Naive B cell (primary cell): ENCODE measurements at regions not wholly inside any gene's neighbourhood (a gene's known extent, or its start where the extent isn't known, plus 50 kb on each side); places are given as distances from the start of the nearest gene placed in this dataset.
A peak's percentile ranks its signal among the peaks of the same experiment; 100 is the strongest.

ENCODE experiments used
- ATAC-seq, 2 donors: fragments of 150-1000 bp; cut with Tn5 transposase; 2 replicates each; pipeline ENCODE4 v1.10.0; 2021; ENCODE audit warnings: low read depth in 2 of 2, mild to moderate bottlenecking in 2 of 2, moderate library complexity in 2 of 2
- DNase-seq: peaks from one replicate; pipeline ENCODE4 v3.0.0; 2022
- H3K27ac Mint-ChIP-seq, 6 donors: one replicate each; pipeline ENCODE4 v1.8.0; 2020 to 2022; ENCODE audit warnings: mild to moderate bottlenecking in 6 of 6, mixed read lengths in 6 of 6, moderate library complexity in 5 of 6, inconsistent platforms in 2 of 6
- H3K27me3 Mint-ChIP-seq, 3 donors: one replicate each; pipeline ENCODE4 v1.8.0; 2021 to 2022; ENCODE audit warnings: mixed read lengths in 3 of 3, mild to moderate bottlenecking in 1 of 3
- H3K36me3 Mint-ChIP-seq, 2 donors: one replicate each; pipeline ENCODE4 v1.8.0; 2020 to 2022; ENCODE audit warnings: mixed read lengths in 2 of 2, inconsistent platforms in 1 of 2, mild to moderate bottlenecking in 1 of 2
- H3K4me1 Mint-ChIP-seq, 3 donors: one replicate each; pipeline ENCODE4 v1.8.0; 2020 to 2022; ENCODE audit warnings: mixed read lengths in 3 of 3, inconsistent platforms in 1 of 3, mild to moderate bottlenecking in 1 of 3, moderate library complexity in 1 of 3
- H3K4me3 Mint-ChIP-seq, 8 donors: one replicate each; pipeline ENCODE4 v1.8.0; 2020 to 2022; ENCODE audit warnings: mild to moderate bottlenecking in 8 of 8, mixed read lengths in 8 of 8, moderate library complexity in 8 of 8, inconsistent platforms in 2 of 8
- H3K9me3 Mint-ChIP-seq, 7 donors: one replicate each; pipeline ENCODE4 v1.8.0; 2020 to 2022; ENCODE audit warnings: mixed read lengths in 7 of 7, mild to moderate bottlenecking in 5 of 7, inconsistent platforms in 2 of 7, moderate library complexity in 1 of 7

DNA sequence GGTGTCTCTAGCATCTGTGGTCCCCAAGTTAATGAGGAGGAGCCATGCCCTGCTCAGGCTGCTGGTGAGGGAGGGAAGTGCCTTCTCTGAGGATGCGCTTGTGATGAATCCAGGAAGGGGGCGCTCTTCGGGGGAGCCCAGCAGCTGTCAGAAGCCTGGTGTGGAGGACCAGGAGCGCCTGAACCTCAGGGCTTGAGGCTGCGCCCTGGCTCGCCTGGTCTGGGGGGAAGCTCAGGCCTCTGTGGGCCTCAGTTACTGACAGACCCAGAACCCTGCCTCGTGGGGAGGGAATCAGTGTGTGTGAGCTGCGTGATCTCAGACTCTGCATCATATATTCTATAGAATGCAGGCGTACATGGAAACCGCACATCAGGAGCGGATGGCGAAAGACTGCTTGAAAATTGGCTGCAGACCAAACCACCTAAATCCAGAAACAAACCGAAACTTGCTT is 126.1 kb downstream of the SEC14L1 start:
- Mint-ChIP-seq H3K27me3 (peaks cover 0 to 12% (median 10%) of the 10 kb centered on the region in 3 donors), H3K4me3 (peak overlapping the region in 1 of 8 donors; percentile 44), H3K9me3 (peaks cover 0 to 4% (median 0%) of the 10 kb centered on the region in 7 donors), H3K36me3 (no peaks in the 10 kb centered on the region), H3K27ac (no peak overlapping the region), H3K4me1 (peaks cover 0 to 6% (median 0%) of the 10 kb centered on the region in 3 donors)
- peak in 1 of 2 donors; percentile 23 for ATAC-seq
- DNase-seq = no peak

DNA sequence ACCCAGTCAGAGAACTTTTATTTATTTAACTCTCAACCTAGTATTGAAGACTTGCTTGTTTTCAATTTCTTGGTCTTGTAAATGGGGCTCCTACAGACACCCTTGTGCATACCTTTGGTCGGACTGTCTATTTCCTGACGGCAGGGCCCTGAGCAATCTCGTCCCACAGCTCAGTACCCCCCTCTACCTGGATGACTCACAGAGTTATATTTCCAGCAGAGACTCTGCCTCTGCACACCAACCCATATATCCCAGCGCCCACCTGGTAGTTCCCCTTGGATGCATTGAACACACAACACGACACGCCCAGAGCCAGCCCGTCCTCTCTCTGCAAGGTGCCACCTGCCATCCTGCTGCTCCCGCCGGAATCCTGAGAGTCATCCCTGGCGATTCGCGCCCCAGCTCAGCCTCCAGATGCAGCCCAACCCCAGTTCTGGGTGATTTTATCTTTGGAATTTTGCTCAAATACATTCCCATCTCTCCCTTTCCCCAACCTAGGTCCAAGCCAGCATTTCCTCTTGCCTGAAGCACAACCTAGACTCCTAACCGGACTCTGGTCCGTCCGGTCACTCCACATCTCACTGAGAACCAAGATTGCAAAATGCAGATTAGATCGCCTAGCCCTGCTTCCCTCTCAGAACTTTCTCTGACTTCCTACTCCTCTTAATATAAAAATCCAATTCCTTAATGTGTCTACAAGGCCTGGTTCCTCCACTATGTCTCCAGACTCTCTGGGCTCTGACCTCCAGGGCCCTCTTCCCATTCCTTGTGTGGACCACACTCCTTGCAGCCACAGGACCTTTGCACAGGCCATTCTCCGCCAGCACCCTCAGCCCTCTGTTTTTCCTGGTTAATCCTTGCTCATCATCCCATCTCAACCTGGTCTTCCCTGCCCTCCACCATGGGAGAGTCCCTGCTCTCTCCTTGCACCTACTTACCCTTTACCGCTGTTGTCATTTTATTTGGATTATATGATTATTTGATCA is 129.2 kb downstream of the SEC14L1 start:
- H3K27ac Mint-ChIP-seq = peak overlapping the region in 3 of 6 donors; percentile 63 to 74 (median 72)
- H3K4me1 Mint-ChIP-seq = peaks cover 0 to 6% (median 0%) of the 10 kb centered on the region in 3 donors
- DNase-seq (no peak), ATAC-seq (no peak)
- no peaks in the 10 kb centered on the region for H3K36me3 Mint-ChIP-seq
- peak overlapping the region in 1 of 8 donors; percentile 50 for H3K4me3 Mint-ChIP-seq
- peaks cover 0 to 5% (median 0%) of the 10 kb centered on the region in 7 donors for H3K9me3 Mint-ChIP-seq
- H3K27me3 Mint-ChIP-seq = peaks cover 0 to 14% (median 11%) of the 10 kb centered on the region in 3 donors

DNA sequence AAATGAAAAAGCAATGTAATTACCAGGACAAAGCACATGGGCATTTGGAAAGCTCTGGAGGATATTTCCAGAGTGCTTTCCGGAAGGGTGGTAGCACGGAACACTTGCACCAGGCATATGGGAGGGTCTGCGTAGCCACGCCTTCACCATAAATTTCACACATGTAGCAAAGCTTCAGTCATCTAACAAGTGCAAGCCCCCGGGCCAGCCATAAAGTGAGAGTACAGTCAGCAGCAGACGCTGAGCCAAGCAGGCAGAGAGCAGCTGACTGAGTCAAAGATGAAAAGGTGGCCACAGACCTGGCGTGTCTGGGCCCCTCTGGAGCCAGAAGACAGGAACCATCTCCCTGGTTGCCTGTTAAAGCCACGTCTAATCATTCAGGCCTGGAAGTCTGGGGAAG is 130.6 kb downstream of the SEC14L1 start:
- H3K9me3 Mint-ChIP-seq = peaks cover 0 to 5% (median 0%) of the 10 kb centered on the region in 7 donors
- ATAC-seq = no peak
- no peak overlapping the region for H3K4me3 Mint-ChIP-seq
- H3K36me3 Mint-ChIP-seq = no peaks in the 10 kb centered on the region
- peaks cover 0 to 5% (median 0%) of the 10 kb centered on the region in 3 donors for H3K4me1 Mint-ChIP-seq
- peaks cover 4 to 14% (median 6%) of the 10 kb centered on the region in 3 donors for H3K27me3 Mint-ChIP-seq
- DNase-seq = no peak
- H3K27ac Mint-ChIP-seq = peak overlapping the region in 1 of 6 donors; percentile 92

DNA sequence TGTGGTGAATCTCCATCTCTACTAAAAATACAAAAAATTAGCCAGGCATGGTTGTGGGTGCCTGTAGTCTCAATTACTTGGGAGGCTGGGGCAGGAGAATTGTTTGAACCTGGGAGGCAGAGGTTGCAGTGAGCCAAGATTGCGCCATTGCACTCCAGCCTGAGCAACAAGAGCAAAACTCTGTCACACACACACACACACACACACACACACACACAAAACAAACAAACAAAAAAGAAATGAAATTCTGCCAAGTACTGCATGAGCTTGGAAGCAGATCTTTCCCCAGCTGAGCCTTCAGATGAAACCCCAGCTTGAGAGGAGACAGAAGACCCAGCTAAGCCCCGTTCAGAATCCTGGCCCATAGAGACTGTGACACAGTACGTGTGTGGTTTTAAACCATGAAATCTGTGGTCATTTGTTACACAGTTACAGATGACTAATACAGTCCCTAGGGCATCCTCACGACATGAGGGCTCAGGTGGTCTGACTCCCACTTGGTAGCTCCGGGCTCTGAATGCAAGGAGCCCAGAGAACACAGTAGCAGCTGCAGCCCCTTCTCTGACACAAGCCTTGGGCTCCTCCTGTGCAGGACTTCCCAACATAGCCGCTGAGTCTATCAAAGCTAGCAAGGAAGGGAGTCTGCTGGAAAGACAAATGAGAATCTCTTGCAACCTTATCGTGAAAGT is 132.8 kb downstream of the SEC14L1 start:
- no peaks in the 10 kb centered on the region for H3K36me3 Mint-ChIP-seq
- H3K4me1 Mint-ChIP-seq = no peaks in the 10 kb centered on the region
- no peak overlapping the region for H3K4me3 Mint-ChIP-seq
- peaks cover 0 to 5% (median 0%) of the 10 kb centered on the region in 7 donors for H3K9me3 Mint-ChIP-seq
- DNase-seq (no peak), ATAC-seq (no peak)
- H3K27me3 Mint-ChIP-seq = peaks cover 6 to 14% (median 8%) of the 10 kb centered on the region in 3 donors
- H3K27ac Mint-ChIP-seq = peak overlapping the region in 1 of 6 donors; percentile 34

DNA sequence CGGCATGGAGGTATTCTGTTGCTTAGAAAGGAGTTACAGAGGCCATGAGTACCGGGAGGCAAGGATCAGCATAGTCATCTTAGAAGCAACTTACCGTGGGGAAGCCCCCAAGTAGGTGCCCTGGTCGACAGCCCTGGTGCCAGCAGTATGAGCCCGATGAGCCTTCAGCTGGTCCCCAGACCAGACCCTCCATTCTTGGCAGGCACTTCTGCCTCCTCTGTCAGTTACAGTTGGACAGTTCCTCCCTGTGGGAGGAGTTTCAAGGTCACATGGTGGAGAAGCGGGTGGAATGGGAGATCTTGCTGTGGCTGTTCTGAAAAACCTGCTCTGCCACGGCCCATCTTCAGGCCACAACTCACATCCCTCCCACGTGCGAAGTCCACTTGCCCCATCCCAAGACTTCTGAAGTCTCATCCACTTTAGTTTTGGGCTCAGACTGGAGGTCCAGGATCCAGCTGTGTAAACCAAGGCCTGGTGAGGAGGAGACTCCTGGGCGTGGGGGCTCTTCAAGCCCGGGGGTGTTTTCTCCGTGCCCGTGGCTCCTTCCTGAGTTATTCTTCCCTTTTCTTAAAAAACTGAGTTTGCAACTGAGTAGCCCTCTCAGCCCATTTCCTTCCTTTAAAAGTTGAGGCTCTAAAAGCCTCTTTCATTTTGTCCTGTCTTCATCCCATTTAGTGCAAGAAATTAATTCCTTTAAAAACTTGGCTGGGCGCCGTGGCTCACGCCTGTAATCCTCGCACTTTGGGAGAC is 133.5 kb downstream of the SEC14L1 start:
- Mint-ChIP-seq H3K36me3 (no peaks in the 10 kb centered on the region), H3K27me3 (peaks cover 6 to 14% (median 8%) of the 10 kb centered on the region in 3 donors), H3K27ac (no peak overlapping the region), H3K4me3 (no peak overlapping the region), H3K4me1 (no peaks in the 10 kb centered on the region), H3K9me3 (peaks cover 0 to 5% (median 0%) of the 10 kb centered on the region in 7 donors)
- ATAC-seq (no peak), DNase-seq (no peak)

DNA sequence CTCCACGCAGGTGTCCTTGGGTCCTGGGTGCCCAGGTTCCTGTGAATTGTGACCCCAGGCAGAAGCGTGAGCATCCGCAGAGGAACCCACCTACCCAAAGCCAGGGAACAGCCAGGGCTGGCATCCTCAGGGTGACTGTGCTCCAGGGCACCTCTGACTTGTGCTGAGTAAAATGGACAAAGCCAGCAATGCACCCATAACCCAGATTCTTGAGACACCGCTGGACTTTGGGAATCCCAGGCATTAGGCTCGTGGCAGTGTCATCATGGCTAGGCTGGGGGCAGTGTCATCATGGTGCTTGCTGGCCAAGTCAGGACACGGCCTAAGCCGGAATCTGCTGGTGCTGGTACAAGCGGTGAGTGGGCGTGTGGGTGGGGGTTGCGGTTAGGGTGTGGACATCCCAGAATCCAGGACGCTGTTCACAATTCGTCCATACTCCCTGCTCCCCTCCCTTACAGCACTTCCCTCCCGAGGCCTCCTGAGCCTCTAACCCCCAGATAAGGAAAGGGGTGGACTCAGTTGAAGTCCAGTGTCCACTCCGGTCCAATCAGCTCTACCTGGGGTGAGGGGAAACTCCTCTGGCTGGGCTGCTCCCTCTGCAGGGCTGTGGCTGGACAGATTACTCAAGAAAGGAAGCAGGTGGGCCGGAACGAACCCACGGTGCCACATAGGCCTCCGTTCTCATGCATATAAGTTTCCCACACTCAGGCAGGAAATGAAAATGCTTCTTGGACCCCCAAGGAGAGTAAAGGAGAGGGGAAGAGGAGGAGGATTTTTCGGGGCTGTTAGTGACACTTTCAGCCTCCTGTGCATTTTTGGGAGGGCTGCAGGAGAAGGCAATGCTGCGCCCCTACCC is 138.9 kb downstream of the SEC14L1 start:
- Mint-ChIP-seq H3K27ac (peak overlapping the region in 4 of 6 donors; percentile 71 to 98 (median 97)), H3K36me3 (no peaks in the 10 kb centered on the region), H3K9me3 (no peaks in the 10 kb centered on the region), H3K4me1 (peaks cover 17 to 21% (median 21%) of the 10 kb centered on the region in 3 donors), H3K4me3 (peak overlapping the region; percentile 75 to 90 (median 83)), H3K27me3 (peaks cover 8 to 27% (median 15%) of the 10 kb centered on the region in 3 donors)
- no peak for DNase-seq
- ATAC-seq = no peak

DNA sequence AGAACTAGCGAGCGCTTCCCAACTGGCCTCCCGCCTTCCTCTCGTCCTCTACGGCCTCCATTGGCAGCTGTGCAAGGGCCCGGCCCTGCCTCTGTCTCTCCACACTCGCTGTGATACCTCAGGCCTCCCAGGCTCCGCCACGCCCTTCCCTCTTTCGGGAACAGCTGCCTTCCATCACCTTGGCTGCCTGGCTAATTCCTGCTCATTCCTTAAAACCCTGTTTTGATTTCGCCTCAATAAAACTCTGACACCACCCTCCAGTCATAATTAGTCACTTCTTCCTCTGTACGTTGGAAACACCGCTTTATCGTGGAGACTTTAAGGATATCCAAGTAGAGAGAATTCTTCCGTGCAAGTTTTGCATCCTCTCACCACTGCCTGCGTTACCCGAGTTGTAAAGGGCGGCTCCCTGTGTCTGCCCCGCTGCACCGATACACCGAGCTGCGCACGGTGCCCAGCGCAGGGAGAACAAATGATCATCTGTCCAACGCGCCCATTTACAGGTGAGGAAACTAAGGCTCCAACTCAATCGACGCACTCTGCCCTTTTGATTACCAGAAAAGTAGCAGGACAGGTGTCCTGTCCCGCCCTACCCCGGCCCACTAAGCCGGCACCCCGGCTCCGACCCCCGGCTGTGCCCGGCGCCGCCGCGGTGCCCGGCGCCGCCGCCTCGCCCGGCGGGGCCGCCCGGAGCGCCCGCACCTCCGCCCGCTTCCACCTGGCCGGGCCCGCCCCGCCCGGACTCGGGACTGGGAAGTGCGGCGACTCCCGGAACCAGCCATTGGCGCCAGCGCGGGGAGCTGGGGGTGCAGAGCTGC is 139.7 kb downstream of the SEC14L1 start:
- Mint-ChIP-seq H3K9me3 (no peaks in the 10 kb centered on the region), H3K4me3 (peak overlapping the region; percentile 75 to 90 (median 85)), H3K4me1 (peaks cover 17 to 21% (median 21%) of the 10 kb centered on the region in 3 donors), H3K36me3 (no peaks in the 10 kb centered on the region), H3K27ac (peak overlapping the region; percentile 15 to 98 (median 96)), H3K27me3 (peaks cover 8 to 27% (median 13%) of the 10 kb centered on the region in 3 donors)
- ATAC-seq = peak; percentile 14 to 21
- no peak for DNase-seq

DNA sequence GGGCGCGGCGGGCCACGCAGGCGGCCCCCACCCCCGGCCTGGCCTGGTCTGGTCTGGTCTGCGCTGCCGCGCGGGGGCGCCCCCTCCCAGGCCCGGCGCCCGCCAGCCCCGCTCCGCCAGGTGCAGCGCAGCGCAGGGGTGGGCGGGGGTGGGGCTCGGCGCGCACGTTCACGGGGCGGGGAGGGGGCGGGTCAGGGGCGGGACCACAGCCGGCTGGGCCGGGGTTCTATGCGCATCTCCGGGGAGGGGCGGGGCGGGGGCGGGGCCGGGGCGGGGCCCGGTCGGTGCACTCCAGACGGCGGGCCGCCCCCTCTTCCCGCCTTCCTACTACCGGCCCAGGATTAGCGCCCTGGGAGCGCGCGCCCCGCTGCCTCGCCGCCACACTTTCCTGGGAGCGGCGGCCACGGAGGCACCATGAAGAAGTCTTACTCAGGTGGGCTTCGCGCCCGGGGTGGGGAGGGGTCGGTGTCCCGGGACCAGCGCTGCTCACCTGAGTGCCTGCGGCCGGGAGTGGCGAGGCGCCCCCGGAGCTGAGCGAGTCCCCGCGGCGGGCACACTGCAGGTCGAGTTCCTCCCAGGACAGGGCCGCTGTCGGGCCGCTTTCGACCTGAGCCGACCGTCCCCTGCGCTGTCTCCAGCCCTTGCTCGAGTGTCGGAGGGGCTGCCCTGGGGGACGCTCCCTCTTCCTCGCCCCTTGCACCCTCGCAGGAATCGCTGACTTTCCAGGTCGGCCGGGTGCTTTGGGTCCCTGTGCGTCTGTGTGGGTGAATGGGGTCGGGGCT is 140.5 kb downstream of the SEC14L1 start:
- Mint-ChIP-seq H3K27me3 (peaks cover 8 to 19% (median 11%) of the 10 kb centered on the region in 3 donors), H3K4me1 (peaks cover 22 to 28% (median 25%) of the 10 kb centered on the region in 3 donors), H3K4me3 (peak overlapping the region; percentile 75 to 90 (median 85)), H3K36me3 (no peaks in the 10 kb centered on the region), H3K27ac (peak overlapping the region in 5 of 6 donors; percentile 50 to 99 (median 96)), H3K9me3 (no peaks in the 10 kb centered on the region)
- ATAC-seq (peak; percentile 94), DNase-seq (peak; percentile 78)

DNA sequence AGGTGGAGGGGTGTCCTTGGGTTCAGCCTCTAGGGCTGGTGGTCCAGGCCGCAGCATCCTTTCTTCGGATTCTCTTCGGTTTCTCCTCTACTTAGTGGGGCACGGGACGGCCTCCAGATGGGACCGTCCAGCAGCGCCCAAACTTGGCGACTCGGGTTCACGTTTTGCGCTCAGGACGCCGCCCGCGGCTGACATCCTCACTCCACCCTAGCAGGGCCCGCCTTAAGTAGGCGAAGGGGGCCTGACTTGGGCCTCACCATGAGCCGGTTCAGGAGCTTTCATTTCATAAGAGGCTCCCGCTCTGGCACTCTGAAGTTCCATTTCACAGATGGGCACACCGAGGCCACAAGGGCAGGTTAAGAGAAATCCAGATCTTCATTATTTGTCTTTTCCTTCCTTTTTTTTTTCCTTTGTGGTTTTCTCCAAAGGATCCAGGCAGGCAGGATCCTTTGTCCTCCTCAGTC is 141.2 kb downstream of the SEC14L1 start:
- ATAC-seq = no peak
- no peaks in the 10 kb centered on the region for H3K36me3 Mint-ChIP-seq
- H3K4me1 Mint-ChIP-seq = peaks cover 22 to 28% (median 25%) of the 10 kb centered on the region in 3 donors
- no peaks in the 10 kb centered on the region for H3K9me3 Mint-ChIP-seq
- no peak for DNase-seq
- peaks cover 8 to 19% (median 11%) of the 10 kb centered on the region in 3 donors for H3K27me3 Mint-ChIP-seq
- peak overlapping the region in 4 of 6 donors; percentile 96 to 99 (median 97) for H3K27ac Mint-ChIP-seq
- peak overlapping the region; percentile 75 to 90 (median 85) for H3K4me3 Mint-ChIP-seq

DNA sequence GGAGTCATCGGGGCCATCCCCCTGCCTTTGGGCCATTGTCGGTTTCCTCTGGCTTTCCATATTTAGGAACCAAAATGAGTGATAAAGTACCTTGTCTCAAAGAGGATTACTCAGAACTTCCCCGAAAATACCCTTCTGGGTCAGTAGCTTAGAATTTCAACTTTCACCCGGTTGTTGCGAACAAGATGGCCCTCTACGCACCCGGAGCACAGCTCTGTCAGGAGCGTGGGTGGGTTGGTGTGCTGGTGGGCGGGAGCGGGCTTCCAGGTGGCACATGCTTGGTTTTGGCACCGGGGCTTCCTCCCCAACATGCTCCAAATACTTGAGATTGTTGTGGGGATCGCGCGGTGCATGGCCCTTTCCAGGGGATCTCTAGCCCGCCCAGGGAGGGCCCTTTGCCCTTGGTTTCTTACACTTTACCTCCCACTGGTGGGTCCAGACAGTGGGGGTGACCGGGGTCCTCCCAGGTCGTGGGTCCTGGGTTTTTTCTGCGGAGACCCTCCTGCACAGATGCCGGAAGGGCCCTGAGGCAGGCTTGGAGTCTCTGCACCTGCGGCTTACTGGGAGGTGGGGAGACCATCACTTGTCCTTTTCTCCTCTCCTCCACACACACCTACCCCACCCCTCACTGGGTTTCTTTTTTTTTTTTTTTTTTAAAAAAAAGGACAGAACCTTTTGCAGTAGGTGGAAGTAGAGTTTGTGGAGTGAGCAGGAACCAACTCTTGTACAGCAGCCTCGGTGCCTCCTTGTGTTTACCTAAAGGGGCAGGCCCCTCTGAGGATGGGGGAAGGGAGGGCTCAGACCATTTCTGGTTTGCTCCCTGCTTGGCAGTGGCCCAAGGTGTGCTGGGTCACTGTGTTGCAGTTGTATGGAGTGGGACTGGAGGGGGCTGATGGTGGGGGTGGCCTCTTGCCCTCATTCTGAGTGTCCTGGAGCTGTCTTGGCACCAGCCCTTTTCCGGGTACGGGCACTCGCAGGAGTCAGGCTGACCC is 142.1 kb downstream of the SEC14L1 start:
- ATAC-seq = no peak
- Mint-ChIP-seq H3K36me3 (no peaks in the 10 kb centered on the region), H3K27me3 (peaks cover 8 to 24% (median 8%) of the 10 kb centered on the region in 3 donors), H3K4me3 (peak overlapping the region in 7 of 8 donors; percentile 75 to 89 (median 85)), H3K9me3 (no peaks in the 10 kb centered on the region), H3K4me1 (peaks cover 22 to 28% (median 25%) of the 10 kb centered on the region in 3 donors), H3K27ac (peak overlapping the region in 4 of 6 donors; percentile 96 to 99 (median 97))
- no peak for DNase-seq
